Loucy (cell line): ENCODE measurements at regions not wholly inside any gene's neighbourhood (a gene's known extent, or its start where the extent isn't known, plus 50 kb on each side); places are given as distances from the start of the nearest gene placed in this dataset.

Experiments
- H2AFZ ChIP-seq: fragments of 200-600 bp; sonication (generic); 2 replicates; pipeline ENCODE4 v1.6.0; 2016; ENCODE audit warnings: antibody characterized with exemption, mild to moderate bottlenecking, low read length, moderate library complexity
- H3F3A ChIP-seq: fragments of 200-600 bp; 2 replicates; pipeline ENCODE4 v1.6.0; 2016; ENCODE audit warnings: antibody characterized with exemption, low read depth, mild to moderate bottlenecking
- H3K27me3 ChIP-seq: fragments of 200-600 bp; sonication (generic); 2 replicates; pipeline ENCODE4 v1.6.1; 2014; ENCODE audit warnings: low read length, mild to moderate bottlenecking; ENCODE audit not compliant: insufficient read depth, poor library complexity, severe bottlenecking
- H3K36me3 ChIP-seq: fragments of 200-600 bp; sonication (generic); 2 replicates; pipeline ENCODE4 v1.6.1; 2016; ENCODE audit warnings: low read length; ENCODE audit not compliant: insufficient read depth
- H3K4me1 ChIP-seq: fragments of 200-600 bp; sonication (generic); 2 replicates; pipeline ENCODE4 v1.5.1; 2014; ENCODE audit warnings: low read length, mild to moderate bottlenecking; ENCODE audit not compliant: insufficient read depth, poor library complexity, severe bottlenecking
- H3K4me2 ChIP-seq: fragments of 200-600 bp; sonication (generic); 2 replicates; pipeline ENCODE4 v1.6.0; 2014; ENCODE audit warnings: antibody characterized with exemption, low read length, low read depth, mild to moderate bottlenecking; ENCODE audit not compliant: poor library complexity, severe bottlenecking
- H3K4me3 ChIP-seq: fragments of 200-600 bp; sonication (generic); 2 replicates; pipeline ENCODE4 v1.5.1; 2014; ENCODE audit warnings: low read length, mild to moderate bottlenecking, mixed read lengths; ENCODE audit not compliant: poor library complexity, severe bottlenecking
- H3K79me2 ChIP-seq: fragments of 200-600 bp; sonication (generic); 2 replicates; pipeline ENCODE4 v1.6.1; 2014; ENCODE audit warnings: low read length; ENCODE audit not compliant: insufficient read depth
- H3K9ac ChIP-seq: fragments of 200-600 bp; sonication (generic); 2 replicates; pipeline ENCODE4 v1.6.0; 2014; ENCODE audit warnings: mild to moderate bottlenecking, low read depth, low read length, moderate library complexity; ENCODE audit not compliant: poor library complexity, severe bottlenecking
- H3K9me2 ChIP-seq: fragments of 200-600 bp; sonication (generic); replicated peaks from 2 replicates; pipeline ENCODE4 v1.6.1; 2016; ENCODE audit warnings: low read depth, low read length, mixed read lengths
- H3K9me3 ChIP-seq: fragments of 200-600 bp; sonication (generic); 2 replicates; pipeline ENCODE4 v1.6.1; 2014; ENCODE audit warnings: mild to moderate bottlenecking, antibody characterized with exemption, low read length, low read depth; ENCODE audit not compliant: insufficient read depth
- H4K20me1 ChIP-seq: fragments of 200-600 bp; sonication (generic); 2 replicates; pipeline ENCODE4 v1.6.0; 2014; ENCODE audit warnings: antibody characterized with exemption, low read length, mild to moderate bottlenecking; ENCODE audit not compliant: insufficient read depth, poor library complexity, severe bottlenecking
- CTCF ChIP-seq: fragments of 200-600 bp; sonication (generic); conservative IDR thresholded peaks from 2 replicates; pipeline ENCODE4 v1.5.1; 2014; ENCODE audit warnings: mild to moderate bottlenecking, antibody characterized with exemption, low read length
- EZH2phosphoT487 ChIP-seq: fragments of 200-600 bp; IDR thresholded peaks from 2 replicates; pipeline ENCODE4 v1.6.1; 2018; ENCODE audit warnings: antibody characterized with exemption, mild to moderate bottlenecking, moderate library complexity, borderline replicate concordance

- H3K4me1 ChIP-seq = no peaks in the 10 kb centered on the region
- H3K4me2 ChIP-seq = no peak overlapping the region
- H3K79me2 ChIP-seq = no peaks in the 10 kb centered on the region
- no peaks in the 10 kb centered on the region for H3F3A ChIP-seq
- H3K9ac ChIP-seq = no peak overlapping the region
- TF ChIP-seq EZH2phosphoT487 (no peak), CTCF (peak; percentile 41; the same call in 1 of the 2 replicates)
- no peaks in the 10 kb centered on the region for H3K27me3 ChIP-seq
- H4K20me1 ChIP-seq = no peaks in the 10 kb centered on the region
- no peak overlapping the region for H2AFZ ChIP-seq
- H3K36me3 ChIP-seq = no peaks in the 10 kb centered on the region
- H3K9me2 ChIP-seq = no peaks in the 10 kb centered on the region
- H3K9me3 ChIP-seq = no peaks in the 10 kb centered on the region
- no peak overlapping the region for H3K4me3 ChIP-seq
Measured at GRCh38 chr16:6335072-6335471, 997.6 kb upstream of the RBFOX1 start.

GRCh38 chr16:6331770-6332169, 1000.9 kb upstream of the RBFOX1 start:
- no peak overlapping the region for H3K9ac ChIP-seq
- H3K9me2 ChIP-seq = no peaks in the 10 kb centered on the region
- H4K20me1 ChIP-seq = no peaks in the 10 kb centered on the region
- H3K4me3 ChIP-seq = no peak overlapping the region
- no peak for TF ChIP-seq CTCF
- no peak for TF ChIP-seq EZH2phosphoT487
- H3K27me3 ChIP-seq = no peaks in the 10 kb centered on the region
- H3K4me1 ChIP-seq = no peaks in the 10 kb centered on the region
- H3K9me3 ChIP-seq = no peaks in the 10 kb centered on the region
- H3K79me2 ChIP-seq = no peaks in the 10 kb centered on the region
- H3F3A ChIP-seq = no peaks in the 10 kb centered on the region
- H3K36me3 ChIP-seq = no peaks in the 10 kb centered on the region
- H2AFZ ChIP-seq = no peak overlapping the region
- H3K4me2 ChIP-seq = no peak overlapping the region

GRCh38 chr16:6317934-6318333, 1014.7 kb upstream of the RBFOX1 start:
- no peaks in the 10 kb centered on the region for H3K36me3 ChIP-seq
- H4K20me1 ChIP-seq = no peaks in the 10 kb centered on the region
- H3K9me2 ChIP-seq = no peaks in the 10 kb centered on the region
- no peak overlapping the region for H3K4me3 ChIP-seq
- no peaks in the 10 kb centered on the region for H3F3A ChIP-seq
- no peaks in the 10 kb centered on the region for H3K4me1 ChIP-seq
- TF ChIP-seq CTCF (no peak), EZH2phosphoT487 (no peak)
- no peak overlapping the region for H3K9ac ChIP-seq
- no peak overlapping the region for H2AFZ ChIP-seq
- no peaks in the 10 kb centered on the region for H3K79me2 ChIP-seq
- H3K27me3 ChIP-seq = no peaks in the 10 kb centered on the region
- H3K4me2 ChIP-seq = no peak overlapping the region
- no peaks in the 10 kb centered on the region for H3K9me3 ChIP-seq
